Upper lobe of left lung (tissue), 6 donors: ENCODE measurements at regions not wholly inside any gene's neighbourhood (a gene's known extent, or its start where the extent isn't known, plus 50 kb on each side); places are given as distances from the start of the nearest gene placed in this dataset.

Experiments
- ATAC-seq, 2 donors: fragments of 200-7000 bp; cut with Tn5 transposase; one replicate each; pipeline ENCODE4 v1.9.1; 2022; ENCODE audit warnings: mild to moderate bottlenecking in 2 of 2, moderate library complexity in 2 of 2; ENCODE audit not compliant: low FRiP score in 2 of 2
- DNase-seq, 2 donors: peaks; one replicate each; pipeline ENCODE4 v3.0.0-alpha.2; 2019 to 2020
- H3K27ac ChIP-seq, 4 donors: fragments of 200-600 bp; sonication (generic); one replicate each; pipeline ENCODE4 v1.5.1; 2016 to 2019
- H3K27me3 ChIP-seq, 4 donors: fragments of 200-600 bp; sonication (generic); one replicate each; pipeline ENCODE4 v1.5.1; 2017 to 2019
- H3K36me3 ChIP-seq, 4 donors: fragments of 200-600 bp; sonication (generic); one replicate each; pipeline ENCODE4 v1.5.1; 2016 to 2019
- H3K4me1 ChIP-seq, 4 donors: fragments of 200-600 bp; sonication (generic); one replicate each; pipeline ENCODE4 v1.5.1; 2018 to 2019
- H3K4me3 ChIP-seq, 4 donors: fragments of 200-600 bp; sonication (generic); one replicate each; pipeline ENCODE4 v1.5.1; 2017 to 2019; ENCODE audit warnings: mild to moderate bottlenecking in 2 of 4, moderate library complexity in 1 of 4
- H3K9me3 ChIP-seq, 4 donors: fragments of 200-600 bp; sonication (generic); one replicate each; pipeline ENCODE4 v1.5.1; 2018 to 2019
- CTCF ChIP-seq, 6 experiments: fragments of 450-650 bp in 4 of 6; fragments of 200-600 bp in 2 of 6; sonication (generic) in 2 of 6; IDR thresholded peaks; one replicate each; pipeline ENCODE4 v1.5.1; 2016 to 2019; ENCODE audit warnings: antibody characterized with exemption in 6 of 6
- EP300 ChIP-seq, 4 donors: sonication (generic); formaldehyde crosslinking; IDR thresholded peaks; one replicate each; pipeline ENCODE4 v1.5.1; 2017; ENCODE audit warnings: antibody characterized with exemption in 4 of 4, control low read depth in 2 of 4
- POLR2A ChIP-seq, 4 donors: fragments of 450-650 bp; IDR thresholded peaks; one replicate each; pipeline ENCODE4 v1.5.1; 2016 to 2017; ENCODE audit warnings: antibody characterized with exemption in 4 of 4, mild to moderate bottlenecking in 2 of 4
- POLR2AphosphoS5 ChIP-seq, 2 donors: sonication (generic); formaldehyde crosslinking; IDR thresholded peaks; one replicate each; pipeline ENCODE4 v1.5.1; 2017; ENCODE audit warnings: antibody characterized with exemption in 2 of 2
- WGBS, 2 donors: methylation state at CpG; one replicate each; pipeline ENCODE4 v1.1.5; 2017 to 2018; 5-methylcytosine and 5-hydroxymethylcytosine counted together
- donor health status: DM: no; HTN: no; CAD: no; lungs with moderate emphysema.
- donor health status: DM: no; HTN: yes; CAD: no; lungs with severe emphysema.

GRCh38 chr2:225994748-225995405, 595.4 kb downstream of the NYAP2 start:
- ATAC-seq = no peak
- Histone ChIP-seq H3K36me3 (no peaks in the 10 kb centered on the region), H3K27me3 (no peaks in the 10 kb centered on the region), H3K4me1 (peaks cover 0 to 6% (median 2%) of the 10 kb centered on the region in 4 donors), H3K9me3 (no peaks in the 10 kb centered on the region), H3K4me3 (no peak overlapping the region), H3K27ac (no peak overlapping the region)
- 86 to 90% methylated on average over 3 of the region's 3 CpGs for WGBS, 2 donors
- TF ChIP-seq EP300 (IDR thresholded peaks at IDR 0.05) (no peak), POLR2AphosphoS5 (IDR thresholded peaks at IDR 0.05) (no peak)
- no peak for DNase-seq

GRCh38 chr2:225993430-225993829, 593.9 kb downstream of the NYAP2 start:
- Histone ChIP-seq H3K36me3 (no peaks in the 10 kb centered on the region), H3K27ac (no peak overlapping the region), H3K9me3 (no peaks in the 10 kb centered on the region), H3K4me3 (no peak overlapping the region), H3K27me3 (no peaks in the 10 kb centered on the region), H3K4me1 (peaks cover 0 to 6% (median 2%) of the 10 kb centered on the region in 4 donors)
- TF ChIP-seq POLR2A (IDR thresholded peaks at IDR 0.05) (no peak), CTCF (IDR thresholded peaks at IDR 0.05) (no peak), EP300 (IDR thresholded peaks at IDR 0.05) (no peak), POLR2AphosphoS5 (IDR thresholded peaks at IDR 0.05) (no peak)
- WGBS, 2 donors = 67 to 75% methylated on average over 2 of the region's 2 CpGs
- DNase-seq = no peak
- no peak for ATAC-seq

- no peaks in the 10 kb centered on the region for H3K27me3 ChIP-seq
- no peak overlapping the region for H3K4me3 ChIP-seq
- no peaks in the 10 kb centered on the region for H3K4me1 ChIP-seq
- no peak overlapping the region for H3K27ac ChIP-seq
- ATAC-seq = no peak
- no peaks in the 10 kb centered on the region for H3K9me3 ChIP-seq
- no peak for DNase-seq
- TF ChIP-seq POLR2A (IDR thresholded peaks at IDR 0.05) = no peak
- TF ChIP-seq EP300 (IDR thresholded peaks at IDR 0.05) = no peak
- no peak for TF ChIP-seq POLR2AphosphoS5 (IDR thresholded peaks at IDR 0.05)
- no peak for TF ChIP-seq CTCF (IDR thresholded peaks at IDR 0.05)
- 95 to 100% methylated on average over 4 of the region's 4 CpGs for WGBS, 2 donors
- H3K36me3 ChIP-seq = no peaks in the 10 kb centered on the region
These were observed 590.3 kb downstream of the NYAP2 start for GRCh38 chr2:225989809-225990208.

GRCh38 chr2:225980372-225980771, 580.9 kb downstream of the NYAP2 start:
- H3K9me3 ChIP-seq = no peaks in the 10 kb centered on the region
- no peaks in the 10 kb centered on the region for H3K4me1 ChIP-seq
- TF ChIP-seq CTCF (IDR thresholded peaks at IDR 0.05) (no peak), POLR2A (IDR thresholded peaks at IDR 0.05) (no peak), EP300 (IDR thresholded peaks at IDR 0.05) (no peak), POLR2AphosphoS5 (IDR thresholded peaks at IDR 0.05) (no peak)
- H3K4me3 ChIP-seq = no peak overlapping the region
- no peak for DNase-seq
- no peaks in the 10 kb centered on the region for H3K36me3 ChIP-seq
- WGBS, 2 donors = 91 to 94% methylated on average over 7 of the region's 7 CpGs
- ATAC-seq = no peak
- H3K27ac ChIP-seq = no peak overlapping the region
- H3K27me3 ChIP-seq = no peaks in the 10 kb centered on the region

GRCh38 chr2:225971433-225971832, 571.9 kb downstream of the NYAP2 start:
- ATAC-seq (no peak), DNase-seq (no peak)
- no peaks in the 10 kb centered on the region for H3K9me3 ChIP-seq
- no peak for TF ChIP-seq POLR2AphosphoS5 (IDR thresholded peaks at IDR 0.05)
- TF ChIP-seq EP300 (IDR thresholded peaks at IDR 0.05) = no peak
- TF ChIP-seq POLR2A (IDR thresholded peaks at IDR 0.05) = no peak
- TF ChIP-seq CTCF (IDR thresholded peaks at IDR 0.05) = no peak
- no peak overlapping the region for H3K4me3 ChIP-seq
- WGBS, 2 donors = 72 to 75% methylated on average over 3 of the region's 3 CpGs
- no peaks in the 10 kb centered on the region for H3K36me3 ChIP-seq
- no peaks in the 10 kb centered on the region for H3K27me3 ChIP-seq
- H3K4me1 ChIP-seq = no peaks in the 10 kb centered on the region
- H3K27ac ChIP-seq = no peak overlapping the region
